HepG2 (cell line): ENCODE measurements at regions not wholly inside any gene's neighbourhood (a gene's known extent, or its start where the extent isn't known, plus 50 kb on each side); places are given as distances from the start of the nearest gene placed in this dataset.

Source experiments
- ATAC-seq: fragments of 200-7000 bp; cut with Tn5 transposase; 3 replicates; pipeline ENCODE4 v1.9.1; 2020; ENCODE audit warnings: mild to moderate bottlenecking, moderate library complexity
- BruUV-seq: library from RNA; stranded (reverse); fragments of 400-500 nt; replicated peaks from 2 replicates; lab custom pipeline; 2021; lab: Mats Ljungman, UMichigan
- CTCF ChIA-PET: fragments of 300-600 bp; formaldehyde crosslinking; extraction: SDS; loops from one replicate; lab custom pipeline; 2021; ENCODE audit warnings: low total read pairs, inconsistent platforms, low intra/inter-chr PET ratio; lab: Yijun Ruan, JAX
- POLR2A ChIA-PET: fragments of 350-600 bp; sonication (Branson Sonifier 250); formaldehyde crosslinking; loops from one replicate; lab custom pipeline; 2020; ENCODE audit warnings: antibody characterized with exemption, inconsistent platforms; lab: Yijun Ruan, JAX
- DNase-seq: peaks from one replicate; pipeline ENCODE4 v3.0.0-alpha.2; 2015; ENCODE audit warnings: low spot score
- FAIRE-seq: peaks from 3 replicates; lab custom pipeline; 2011; peaks lifted over from hg19 to GRCh38; lab: Jason Lieb, UNC
- H2AFZ ChIP-seq: one replicate; pipeline ENCODE4 v1.6.1; 2011; ENCODE audit warnings: low read length, inconsistent platforms
- H3K27ac ChIP-seq: fragments of 300-600 bp; 3 replicates; pipeline ENCODE4 v1.8.0; 2011; ENCODE audit warnings: mixed run types, mild to moderate bottlenecking, mixed read lengths, low read length, inconsistent platforms; ENCODE audit not compliant: insufficient read depth; ENCODE audit errors: extremely low read length
- H3K27me3 ChIP-seq, 2 experiments: fragments of 200-600 bp in 1 of 2; 2 replicates in 1 of 2; 3 replicates in 1 of 2; pipeline versions ENCODE4 v1.6.0 to v1.8.0; 2011; ENCODE audit warnings: low read length in 2 of 2, mild to moderate bottlenecking in 2 of 2, moderate library complexity in 2 of 2, inconsistent platforms in 1 of 2; ENCODE audit not compliant: insufficient read depth in 2 of 2, control insufficient read depth in 1 of 2
- H3K36me3 ChIP-seq, 2 experiments: fragments of 200-600 bp in 1 of 2; replicated peaks in 1 of 2; 2 replicates in 1 of 2; 3 replicates in 1 of 2; pipeline versions ENCODE4 v1.5.1 to v1.8.0; 2011; ENCODE audit warnings: low read length in 2 of 2, inconsistent platforms in 1 of 2; ENCODE audit not compliant: insufficient read depth in 2 of 2, control insufficient read depth in 1 of 2
- H3K4me1 ChIP-seq: 2 replicates; pipeline ENCODE4 v1.5.1; 2012; ENCODE audit warnings: low read length, inconsistent platforms; ENCODE audit not compliant: insufficient read depth
- H3K4me2 ChIP-seq: 2 replicates; pipeline ENCODE4 v1.6.0; 2011; ENCODE audit warnings: low read depth, low read length, inconsistent platforms
- H3K4me3 ChIP-seq, 3 experiments: fragments of 200-600 bp in 1 of 3; sonication (generic), shearing (Covaris generic) in 1 of 3; replicated peaks in 1 of 3; 2 replicates each; pipeline ENCODE4 v1.5.1; 2011 to 2016; ENCODE audit warnings: low read length in 3 of 3, inconsistent platforms in 2 of 3, low read depth in 2 of 3, mild to moderate bottlenecking in 2 of 3, control low read depth in 1 of 3, mixed read lengths in 1 of 3; ENCODE audit not compliant: insufficient read depth in 1 of 3
- H3K79me2 ChIP-seq: one replicate; pipeline ENCODE4 v1.6.1; 2011; ENCODE audit warnings: low read length, inconsistent platforms; ENCODE audit not compliant: insufficient read depth
- H3K9ac ChIP-seq: 2 replicates; pipeline ENCODE4 v1.6.0; 2011; ENCODE audit warnings: mild to moderate bottlenecking, low read depth, low read length, inconsistent platforms; ENCODE audit not compliant: insufficient read depth
- H3K9me3 ChIP-seq: 2 replicates; pipeline ENCODE4 v1.5.1; 2012; ENCODE audit warnings: mild to moderate bottlenecking, low read length
- H4K20me1 ChIP-seq: 2 replicates; pipeline ENCODE4 v1.6.0; 2011; ENCODE audit warnings: inconsistent platforms, mild to moderate bottlenecking, low read length, moderate library complexity; ENCODE audit not compliant: insufficient read depth
- ARID4A ChIP-seq: sonication (generic); formaldehyde crosslinking; IDR thresholded peaks from 2 replicates; pipeline ENCODE4 v1.5.0; 2020; ENCODE audit warnings: mild to moderate bottlenecking, missing genetic modification reagents, borderline replicate concordance
- BHLHE40 ChIP-seq: IDR thresholded peaks from 2 replicates; pipeline ENCODE4 v1.6.1; 2011; ENCODE audit warnings: low read length, improper control_type of control experiment
- HBP1 ChIP-seq: IDR thresholded peaks from 2 replicates; pipeline ENCODE4 v1.6.1; 2016; ENCODE audit warnings: low read depth, control low read depth
- HMG20A ChIP-seq: IDR thresholded peaks from 2 replicates; pipeline ENCODE4 v1.6.1; 2016; ENCODE audit warnings: borderline replicate concordance
- MZF1 ChIP-seq: sonication (generic); formaldehyde crosslinking; IDR thresholded peaks from 2 replicates; pipeline ENCODE4 v1.8.1; 2023; ENCODE audit warnings: mild to moderate bottlenecking, missing genetic modification reagents, borderline replicate concordance
- PAF1 ChIP-seq: IDR thresholded peaks from 2 replicates; pipeline ENCODE4 v1.6.1; 2016; ENCODE audit warnings: missing genetic modification reagents, missing compliant biosample characterization
- SMC3 ChIP-seq: IDR thresholded peaks from 2 replicates; pipeline ENCODE4 v1.6.1; 2011; ENCODE audit warnings: low read length, improper control_type of control experiment
- SNAPC4 ChIP-seq: sonication (generic); formaldehyde crosslinking; IDR thresholded peaks from 2 replicates; pipeline ENCODE4 v1.4.0; 2020; ENCODE audit warnings: mild to moderate bottlenecking, missing genetic modification reagents
- ZNF235 ChIP-seq: sonication (generic); formaldehyde crosslinking; IDR thresholded peaks from 2 replicates; pipeline ENCODE4 v1.8.1; 2023; ENCODE audit warnings: mild to moderate bottlenecking, missing genetic modification reagents, borderline replicate concordance
- ZNF781 ChIP-seq: sonication (generic); formaldehyde crosslinking; IDR thresholded peaks from 2 replicates; pipeline ENCODE4 v1.5.1; 2020; ENCODE audit warnings: borderline replicate concordance, mild to moderate bottlenecking, missing genetic modification reagents; ENCODE audit errors: not compliant biosample characterization
- ZNF878 ChIP-seq: sonication (generic); formaldehyde crosslinking; IDR thresholded peaks from 2 replicates; pipeline ENCODE4 v1.8.1; 2023; ENCODE audit warnings: mild to moderate bottlenecking, missing genetic modification reagents, moderate library complexity
- WGBS: methylation state at CpG from one replicate; pipeline ENCODE4 v1.1.6; 2017; ENCODE audit warnings: low lambda C conversion rate; 5-methylcytosine and 5-hydroxymethylcytosine counted together
- in situ Hi-C: cut with HindIII; loops from 2 replicates; pipeline ENCODE4 v1.10.0; 2017; ENCODE audit warnings: low pct_unique_long_range_greater_than_20kb; ENCODE audit not compliant: extremely low pct_ligation_motif_present
- intact Hi-C: fragments of 100-400 bp; cut with micrococcal nuclease; formaldehyde crosslinking; loops from one replicate; pipeline ENCODE4 v1.10.0; 2022; ENCODE audit not compliant: unreplicated experiment
- TF ChIP-seq, protein P1 (sequence below): sonication (generic); formaldehyde crosslinking; IDR thresholded peaks from 2 replicates; pipeline ENCODE4 v1.4.0; 2020; ENCODE audit warnings: mild to moderate bottlenecking, missing genetic modification reagents

- H3K9ac ChIP-seq: no peak overlapping the region
- 45% methylated on average over 2 of the region's 2 CpGs for WGBS
- ChIA-PET CTCF (no interaction called here), POLR2A (no interaction called here)
- in situ Hi-C loops: no loop called here
- intact Hi-C loops: no loop called here
- H3K9me3 ChIP-seq: peaks cover 61% of the 10 kb centered on the region
- H3K4me1 ChIP-seq: no peaks in the 10 kb centered on the region
- no peak overlapping the region for H3K4me3 ChIP-seq
- H3K27ac ChIP-seq: no peak overlapping the region
- H2AFZ ChIP-seq: no peak overlapping the region
- no peaks in the 10 kb centered on the region for H3K79me2 ChIP-seq
- no peak for FAIRE-seq
- H3K36me3 ChIP-seq: no peaks in the 10 kb centered on the region
- no peak for ATAC-seq
- TF ChIP-seq SMC3 (no peak), HBP1 (CRISPR knock-in tag) (no peak), BHLHE40 (no peak), ZNF781 (CRISPR knock-in tag) (no peak), ARID4A (CRISPR knock-in tag) (no peak), ZNF235 (no peak), ZNF878 (CRISPR knock-in tag) (no peak), SNAPC4 (CRISPR knock-in tag) (no peak), HMG20A (no peak), MZF1 (no peak), PAF1 (CRISPR knock-in tag) (no peak)
- TF ChIP-seq, protein P1, sequence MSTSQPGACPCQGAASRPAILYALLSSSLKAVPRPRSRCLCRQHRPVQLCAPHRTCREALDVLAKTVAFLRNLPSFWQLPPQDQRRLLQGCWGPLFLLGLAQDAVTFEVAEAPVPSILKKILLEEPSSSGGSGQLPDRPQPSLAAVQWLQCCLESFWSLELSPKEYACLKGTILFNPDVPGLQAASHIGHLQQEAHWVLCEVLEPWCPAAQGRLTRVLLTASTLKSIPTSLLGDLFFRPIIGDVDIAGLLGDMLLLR (CRISPR knock-in tag): no peak
- DNase-seq: no peak
- H3K27me3 ChIP-seq: no peaks in the 10 kb centered on the region
- H4K20me1 ChIP-seq: no peaks in the 10 kb centered on the region
- BruUV-seq: no TSS peak
- H3K4me2 ChIP-seq: no peak overlapping the region
These were observed 846.9 kb upstream of the MIR17HG start for GRCh38 chr13:90500569-90500968.
